HepG2 (cell line): ENCODE measurements at regions not wholly inside any gene's neighbourhood (a gene's known extent, or its start where the extent isn't known, plus 50 kb on each side); places are given as distances from the start of the nearest gene placed in this dataset.

ENCODE experiments used
- ATAC-seq: fragments of 200-7000 bp; cut with Tn5 transposase; 3 replicates; pipeline ENCODE4 v1.9.1; 2020; ENCODE audit warnings: mild to moderate bottlenecking, moderate library complexity
- BruUV-seq: library from RNA; stranded (reverse); fragments of 400-500 nt; replicated peaks from 2 replicates; lab custom pipeline; 2021; lab: Mats Ljungman, UMichigan
- CTCF ChIA-PET: fragments of 300-600 bp; formaldehyde crosslinking; extraction: SDS; loops from one replicate; lab custom pipeline; 2021; ENCODE audit warnings: low total read pairs, inconsistent platforms, low intra/inter-chr PET ratio; lab: Yijun Ruan, JAX
- POLR2A ChIA-PET: fragments of 350-600 bp; sonication (Branson Sonifier 250); formaldehyde crosslinking; loops from one replicate; lab custom pipeline; 2020; ENCODE audit warnings: antibody characterized with exemption, inconsistent platforms; lab: Yijun Ruan, JAX
- DNase-seq: peaks from one replicate; pipeline ENCODE4 v3.0.0-alpha.2; 2015; ENCODE audit warnings: low spot score
- FAIRE-seq: peaks from 3 replicates; lab custom pipeline; 2011; peaks lifted over from hg19 to GRCh38; lab: Jason Lieb, UNC
- H2AFZ ChIP-seq: one replicate; pipeline ENCODE4 v1.6.1; 2011; ENCODE audit warnings: low read length, inconsistent platforms
- H3K27ac ChIP-seq: fragments of 300-600 bp; 3 replicates; pipeline ENCODE4 v1.8.0; 2011; ENCODE audit warnings: mixed run types, mild to moderate bottlenecking, mixed read lengths, low read length, inconsistent platforms; ENCODE audit not compliant: insufficient read depth; ENCODE audit errors: extremely low read length
- H3K27me3 ChIP-seq, 2 experiments: fragments of 200-600 bp in 1 of 2; 2 replicates in 1 of 2; 3 replicates in 1 of 2; pipeline versions ENCODE4 v1.6.0 to v1.8.0; 2011; ENCODE audit warnings: low read length in 2 of 2, mild to moderate bottlenecking in 2 of 2, moderate library complexity in 2 of 2, inconsistent platforms in 1 of 2; ENCODE audit not compliant: insufficient read depth in 2 of 2, control insufficient read depth in 1 of 2
- H3K36me3 ChIP-seq, 2 experiments: fragments of 200-600 bp in 1 of 2; replicated peaks in 1 of 2; 2 replicates in 1 of 2; 3 replicates in 1 of 2; pipeline versions ENCODE4 v1.5.1 to v1.8.0; 2011; ENCODE audit warnings: low read length in 2 of 2, inconsistent platforms in 1 of 2; ENCODE audit not compliant: insufficient read depth in 2 of 2, control insufficient read depth in 1 of 2
- H3K4me1 ChIP-seq: 2 replicates; pipeline ENCODE4 v1.5.1; 2012; ENCODE audit warnings: low read length, inconsistent platforms; ENCODE audit not compliant: insufficient read depth
- H3K4me2 ChIP-seq: 2 replicates; pipeline ENCODE4 v1.6.0; 2011; ENCODE audit warnings: low read depth, low read length, inconsistent platforms
- H3K4me3 ChIP-seq, 3 experiments: fragments of 200-600 bp in 1 of 3; sonication (generic), shearing (Covaris generic) in 1 of 3; replicated peaks in 1 of 3; 2 replicates each; pipeline ENCODE4 v1.5.1; 2011 to 2016; ENCODE audit warnings: low read length in 3 of 3, inconsistent platforms in 2 of 3, low read depth in 2 of 3, mild to moderate bottlenecking in 2 of 3, control low read depth in 1 of 3, mixed read lengths in 1 of 3; ENCODE audit not compliant: insufficient read depth in 1 of 3
- H3K79me2 ChIP-seq: one replicate; pipeline ENCODE4 v1.6.1; 2011; ENCODE audit warnings: low read length, inconsistent platforms; ENCODE audit not compliant: insufficient read depth
- H3K9ac ChIP-seq: 2 replicates; pipeline ENCODE4 v1.6.0; 2011; ENCODE audit warnings: mild to moderate bottlenecking, low read depth, low read length, inconsistent platforms; ENCODE audit not compliant: insufficient read depth
- H3K9me3 ChIP-seq: 2 replicates; pipeline ENCODE4 v1.5.1; 2012; ENCODE audit warnings: mild to moderate bottlenecking, low read length
- H4K20me1 ChIP-seq: 2 replicates; pipeline ENCODE4 v1.6.0; 2011; ENCODE audit warnings: inconsistent platforms, mild to moderate bottlenecking, low read length, moderate library complexity; ENCODE audit not compliant: insufficient read depth
- FOXK2 ChIP-seq: fragments of 450-650 bp; IDR thresholded peaks from 2 replicates; pipeline ENCODE4 v1.6.1; 2016
- IKZF5 ChIP-seq: IDR thresholded peaks from 2 replicates; pipeline ENCODE4 v1.6.1; 2018; ENCODE audit warnings: missing genetic modification reagents, mild to moderate bottlenecking, missing compliant biosample characterization
- PHF8 ChIP-seq: sonication (generic); formaldehyde crosslinking; IDR thresholded peaks from 2 replicates; pipeline ENCODE4 v1.5.0; 2020; ENCODE audit warnings: missing genetic modification reagents
- TRIM22 ChIP-seq: fragments of 450-650 bp; IDR thresholded peaks from 2 replicates; pipeline ENCODE4 v1.6.1; 2017
- ZNF34 ChIP-seq: sonication (generic); formaldehyde crosslinking; IDR thresholded peaks from 2 replicates; pipeline ENCODE4 v1.4.0; 2020; ENCODE audit warnings: mild to moderate bottlenecking, missing genetic modification reagents, borderline replicate concordance
- ZNF576 ChIP-seq: sonication (generic); formaldehyde crosslinking; IDR thresholded peaks from 2 replicates; pipeline ENCODE4 v1.4.0; 2020; ENCODE audit warnings: mild to moderate bottlenecking, missing genetic modification reagents
- ZNF607 ChIP-seq: sonication (generic); formaldehyde crosslinking; IDR thresholded peaks from 2 replicates; pipeline ENCODE4 v1.5.1; 2020; ENCODE audit warnings: missing genetic modification reagents, mild to moderate bottlenecking, borderline replicate concordance
- WGBS: methylation state at CpG from one replicate; pipeline ENCODE4 v1.1.6; 2017; ENCODE audit warnings: low lambda C conversion rate; 5-methylcytosine and 5-hydroxymethylcytosine counted together
- in situ Hi-C: cut with HindIII; loops from 2 replicates; pipeline ENCODE4 v1.10.0; 2017; ENCODE audit warnings: low pct_unique_long_range_greater_than_20kb; ENCODE audit not compliant: extremely low pct_ligation_motif_present
- intact Hi-C: fragments of 100-400 bp; cut with micrococcal nuclease; formaldehyde crosslinking; loops from one replicate; pipeline ENCODE4 v1.10.0; 2022; ENCODE audit not compliant: unreplicated experiment

- intact Hi-C loops (no loop called here), in situ Hi-C loops (no loop called here)
- no peak for ATAC-seq
- no peaks in the 10 kb centered on the region for H3K36me3 ChIP-seq
- BruUV-seq, result no TSS peak
- DNase-seq, result no peak
- no peak overlapping the region for H3K9ac ChIP-seq
- H3K4me2 ChIP-seq, result no peak overlapping the region
- no peak for FAIRE-seq
- WGBS, result 8% methylated on average over 3 of the region's 4 CpGs
- no peaks in the 10 kb centered on the region for H4K20me1 ChIP-seq
- H3K9me3 ChIP-seq, result peaks cover 46% of the 10 kb centered on the region
- POLR2A ChIA-PET, result no interaction called here
- H2AFZ ChIP-seq, result no peak overlapping the region
- no peaks in the 10 kb centered on the region for H3K79me2 ChIP-seq
- CTCF ChIA-PET, result no interaction called here
- no peak overlapping the region for H3K4me3 ChIP-seq
- no peak overlapping the region for H3K27ac ChIP-seq
- TF ChIP-seq IKZF5 (CRISPR knock-in tag) (no peak), ZNF576 (CRISPR knock-in tag) (no peak), PHF8 (CRISPR knock-in tag) (no peak), TRIM22 (no peak), ZNF607 (CRISPR knock-in tag) (no peak), ZNF34 (CRISPR knock-in tag) (no peak), FOXK2 (no peak)
- H3K27me3 ChIP-seq, result no peaks in the 10 kb centered on the region
- no peaks in the 10 kb centered on the region for H3K4me1 ChIP-seq
These were observed 1089.3 kb downstream of the EFNB2 start for GRCh38 chr13:105446197-105446596.
